MV-4-11 (cell line): ENCODE measurements at regions not wholly inside any gene's neighbourhood (a gene's known extent, or its start where the extent isn't known, plus 50 kb on each side); places are given as distances from the start of the nearest gene placed in this dataset.

Source experiments
- DNase-seq: peaks from one replicate; lab custom pipeline; 2025; lab: John Stamatoyannopoulos, UW

DNA sequence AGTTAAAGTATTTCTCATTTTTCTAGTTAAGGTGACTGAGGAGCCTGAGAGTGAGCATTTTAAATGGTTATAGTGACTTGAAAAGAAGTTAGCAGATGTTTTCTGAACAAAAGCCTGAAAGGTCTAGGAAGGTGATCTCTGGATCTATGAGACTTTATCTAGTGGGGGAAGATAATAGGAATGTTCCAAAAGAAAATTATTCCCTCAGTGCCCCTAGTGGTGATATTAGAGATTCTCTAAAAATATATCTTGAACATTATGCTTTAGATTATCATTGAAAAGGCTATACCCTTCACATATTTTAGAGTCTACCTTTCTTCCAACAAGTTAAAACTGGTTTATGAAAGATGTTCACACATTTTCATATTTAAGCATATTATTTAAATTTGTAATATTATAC lies 69.0 kb upstream of the SPANXN1 start:
- DNase-seq: no peak

DNA sequence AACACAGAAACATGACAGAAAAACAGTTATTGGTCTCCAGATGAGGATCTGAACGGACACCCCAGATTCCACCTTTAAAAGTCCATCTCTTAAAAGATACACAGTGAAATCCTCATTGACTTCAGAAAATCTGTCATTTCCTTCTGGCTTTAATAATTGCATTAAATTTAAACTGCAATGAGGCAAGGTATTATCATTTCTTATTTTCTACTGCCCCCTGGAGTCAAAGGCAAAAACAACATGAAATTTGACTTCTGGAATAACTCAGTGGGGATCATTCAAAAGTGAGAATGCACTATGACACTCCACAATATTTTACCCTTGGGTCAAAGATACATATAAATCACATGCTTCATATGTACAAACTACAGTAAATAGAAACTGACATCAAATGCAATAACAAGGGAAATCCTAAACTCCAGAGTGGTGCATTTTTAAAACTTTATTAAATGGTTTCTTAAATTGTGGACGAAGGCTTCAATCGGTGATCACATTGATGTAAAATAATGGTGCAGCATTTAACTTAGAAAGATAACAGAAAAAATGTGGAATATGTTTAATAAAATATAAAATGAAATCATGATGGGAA lies 56.4 kb upstream of the SPANXN1 start:
- DNase-seq: peak; percentile 54
